Prostate gland (tissue), 2 donors: ENCODE measurements at regions not wholly inside any gene's neighbourhood (a gene's known extent, or its start where the extent isn't known, plus 50 kb on each side); places are given as distances from the start of the nearest gene placed in this dataset.

Experiments
- CTCF ChIP-seq, 4 experiments: fragments of 200-600 bp in 2 of 4; fragments of 450-650 bp in 2 of 4; sonication (generic) in 2 of 4; IDR thresholded peaks; 1 replicate in 3 of 4; 2 replicates in 1 of 4; pipeline ENCODE4 v1.5.1; 2016 to 2019; ENCODE audit warnings: antibody characterized with exemption in 4 of 4, mild to moderate bottlenecking in 2 of 4, moderate library complexity in 2 of 4
- POLR2A ChIP-seq: fragments of 450-650 bp; IDR thresholded peaks from one replicate; pipeline ENCODE4 v1.6.1; 2016; ENCODE audit warnings: antibody characterized with exemption, mild to moderate bottlenecking
- POLR2AphosphoS5 ChIP-seq: sonication (generic); formaldehyde crosslinking; IDR thresholded peaks from one replicate; pipeline ENCODE4 v1.6.1; 2017; ENCODE audit warnings: antibody characterized with exemption

- TF ChIP-seq CTCF (IDR thresholded peaks at IDR 0.05) = no peak
- TF ChIP-seq POLR2A = no peak
- no peak for TF ChIP-seq POLR2AphosphoS5
Observed at GRCh38 chr12:18907127-18907526, 169.2 kb downstream of the CAPZA3 start.
